ENCODE measurements at regions not wholly inside any gene's neighbourhood (a gene's known extent, or its start where the extent isn't known, plus 50 kb on each side); places are given as distances from the start of the nearest gene placed in this dataset.
A peak's percentile ranks its signal among the peaks of the same experiment; 100 is the strongest.

GRCh38 chr2:147792966-147793617 is 51.7 kb upstream of the ACVR2A start:
- DNase-seq: no peak

GRCh38 chr2:147790580-147790979 is 54.2 kb upstream of the ACVR2A start:
- DNase-seq: no peak

- DNase-seq: no peak
These were observed 55.1 kb upstream of the ACVR2A start for GRCh38 chr2:147789720-147790119.

GRCh38 chr2:147789287-147789686 is 55.5 kb upstream of the ACVR2A start:
- no peak for DNase-seq

GRCh38 chr2:147782141-147782930 is 62.5 kb upstream of the ACVR2A start:
- peak; percentile 49 for DNase-seq

GRCh38 chr2:147779440-147779839 is 65.4 kb upstream of the ACVR2A start:
- DNase-seq: no peak

- DNase-seq: no peak
These were observed 67.4 kb upstream of the ACVR2A start for GRCh38 chr2:147777394-147777793.

- DNase-seq: no peak
These were observed 70.0 kb upstream of the ACVR2A start for GRCh38 chr2:147774805-147775204.

GRCh38 chr2:147773479-147773878 is 71.3 kb upstream of the ACVR2A start:
- no peak for DNase-seq

- DNase-seq: no peak
These were observed 72.0 kb upstream of the ACVR2A start for GRCh38 chr2:147772781-147773180.

- no peak for DNase-seq
These were observed 81.0 kb upstream of the ACVR2A start for GRCh38 chr2:147763861-147764260.

GRCh38 chr2:147760984-147761383 is 83.8 kb upstream of the ACVR2A start:
- DNase-seq: no peak

GRCh38 chr2:147759536-147759935 is 85.3 kb upstream of the ACVR2A start:
- no peak for DNase-seq

- no peak for DNase-seq
These were observed 86.0 kb upstream of the ACVR2A start for GRCh38 chr2:147758821-147759220.

GRCh38 chr2:147756069-147756468 is 88.8 kb upstream of the ACVR2A start:
- DNase-seq: no peak

- no peak for DNase-seq
These were observed 104.5 kb upstream of the ACVR2A start for GRCh38 chr2:147740211-147740927.

GRCh38 chr2:147739508-147739907 is 105.3 kb upstream of the ACVR2A start:
- no peak for DNase-seq

- DNase-seq: no peak
These were observed 126.0 kb upstream of the ACVR2A start for GRCh38 chr2:147718831-147719230.

GRCh38 chr2:147716906-147717305 is 127.9 kb upstream of the ACVR2A start:
- no peak for DNase-seq

GRCh38 chr2:147715807-147716206 is 129.0 kb upstream of the ACVR2A start:
- DNase-seq: no peak

- DNase-seq: no peak
These were observed 130.2 kb upstream of the ACVR2A start for GRCh38 chr2:147714582-147714981.

- no peak for DNase-seq
These were observed 131.5 kb upstream of the ACVR2A start for GRCh38 chr2:147713349-147713748.

- no peak for DNase-seq
These were observed 132.8 kb upstream of the ACVR2A start for GRCh38 chr2:147712051-147712450.

- DNase-seq: no peak
These were observed 133.8 kb upstream of the ACVR2A start for GRCh38 chr2:147711031-147711430.

Data from NCI-H187 treated with DMSO at 0.1 percent for 48 hours (cell line).